Uterus (tissue), 2 donors: ENCODE measurements at regions not wholly inside any gene's neighbourhood (a gene's known extent, or its start where the extent isn't known, plus 50 kb on each side); places are given as distances from the start of the nearest gene placed in this dataset.

ENCODE experiments used
- CTCF ChIP-seq, 4 experiments: fragments of 200-600 bp in 2 of 4; fragments of 450-650 bp in 2 of 4; sonication (generic) in 2 of 4; IDR thresholded peaks; one replicate each; pipeline ENCODE4 v1.5.1; 2016 to 2019; ENCODE audit warnings: antibody characterized with exemption in 4 of 4, mild to moderate bottlenecking in 2 of 4, moderate library complexity in 1 of 4
- POLR2A ChIP-seq, 2 donors: fragments of 450-650 bp; IDR thresholded peaks; one replicate each; pipeline ENCODE4 v1.6.1; 2016; ENCODE audit warnings: antibody characterized with exemption in 2 of 2, mild to moderate bottlenecking in 1 of 2, moderate library complexity in 1 of 2

GRCh38 chr4:72918362-72918761, 151.2 kb downstream of the COX18 start:
- TF ChIP-seq CTCF (IDR thresholded peaks at IDR 0.05) (no peak), POLR2A (IDR thresholded peaks at IDR 0.05) (no peak)
